ENCODE measurements at regions not wholly inside any gene's neighbourhood (a gene's known extent, or its start where the extent isn't known, plus 50 kb on each side); places are given as distances from the start of the nearest gene placed in this dataset.

DNA sequence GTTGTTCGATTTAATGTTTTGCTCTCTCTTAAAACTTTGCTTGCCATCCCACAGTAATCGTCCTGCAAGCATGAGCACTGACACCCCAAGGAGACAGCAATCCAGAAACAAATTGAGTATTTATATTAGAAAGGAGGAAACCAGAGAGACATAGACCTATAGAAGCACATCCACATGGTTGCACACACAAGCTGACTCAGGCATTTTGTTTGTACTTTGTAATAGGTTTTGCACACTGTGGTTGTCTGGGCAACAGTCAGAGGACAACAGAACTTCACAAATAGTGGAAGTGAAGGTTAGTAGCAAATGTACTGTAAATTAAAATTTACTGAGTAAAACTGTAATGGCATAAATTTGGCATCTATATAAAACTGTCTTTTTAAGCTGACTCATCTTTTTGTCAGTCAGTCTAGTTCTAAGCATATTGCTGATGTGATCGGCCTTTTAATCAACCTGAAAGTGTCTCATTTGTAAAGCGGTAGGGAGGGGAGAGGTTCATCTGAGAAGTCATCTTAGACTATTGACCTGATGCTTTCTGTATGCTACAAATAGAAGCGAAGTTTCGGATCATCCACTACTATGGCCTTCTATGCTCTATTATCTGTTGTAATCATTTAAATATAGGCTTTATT lies 1624.7 kb downstream of the ARAP2 start:
- TF ChIP-seq, protein P1, sequence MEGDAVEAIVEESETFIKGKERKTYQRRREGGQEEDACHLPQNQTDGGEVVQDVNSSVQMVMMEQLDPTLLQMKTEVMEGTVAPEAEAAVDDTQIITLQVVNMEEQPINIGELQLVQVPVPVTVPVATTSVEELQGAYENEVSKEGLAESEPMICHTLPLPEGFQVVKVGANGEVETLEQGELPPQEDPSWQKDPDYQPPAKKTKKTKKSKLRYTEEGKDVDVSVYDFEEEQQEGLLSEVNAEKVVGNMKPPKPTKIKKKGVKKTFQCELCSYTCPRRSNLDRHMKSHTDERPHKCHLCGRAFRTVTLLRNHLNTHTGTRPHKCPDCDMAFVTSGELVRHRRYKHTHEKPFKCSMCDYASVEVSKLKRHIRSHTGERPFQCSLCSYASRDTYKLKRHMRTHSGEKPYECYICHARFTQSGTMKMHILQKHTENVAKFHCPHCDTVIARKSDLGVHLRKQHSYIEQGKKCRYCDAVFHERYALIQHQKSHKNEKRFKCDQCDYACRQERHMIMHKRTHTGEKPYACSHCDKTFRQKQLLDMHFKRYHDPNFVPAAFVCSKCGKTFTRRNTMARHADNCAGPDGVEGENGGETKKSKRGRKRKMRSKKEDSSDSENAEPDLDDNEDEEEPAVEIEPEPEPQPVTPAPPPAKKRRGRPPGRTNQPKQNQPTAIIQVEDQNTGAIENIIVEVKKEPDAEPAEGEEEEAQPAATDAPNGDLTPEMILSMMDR (IDR thresholded peaks at IDR 0.05; ENCODE audit: insufficient read depth, low read length, poor library complexity, severe bottlenecking), result no peak
- H3K27me3 ChIP-seq (replicated peaks; ENCODE audit: control insufficient read depth, insufficient read depth, low read length), result no peaks in the 10 kb centered on the region
- no peak for DNase-seq (ENCODE audit: extremely low read depth, insufficient read length)
- H3K4me3 ChIP-seq (replicated peaks; ENCODE audit: low read depth, low read length), result no peak overlapping the region
- no peaks in the 10 kb centered on the region for H3K36me3 ChIP-seq (ENCODE audit: control insufficient read depth, insufficient read depth, low read length)

DNA sequence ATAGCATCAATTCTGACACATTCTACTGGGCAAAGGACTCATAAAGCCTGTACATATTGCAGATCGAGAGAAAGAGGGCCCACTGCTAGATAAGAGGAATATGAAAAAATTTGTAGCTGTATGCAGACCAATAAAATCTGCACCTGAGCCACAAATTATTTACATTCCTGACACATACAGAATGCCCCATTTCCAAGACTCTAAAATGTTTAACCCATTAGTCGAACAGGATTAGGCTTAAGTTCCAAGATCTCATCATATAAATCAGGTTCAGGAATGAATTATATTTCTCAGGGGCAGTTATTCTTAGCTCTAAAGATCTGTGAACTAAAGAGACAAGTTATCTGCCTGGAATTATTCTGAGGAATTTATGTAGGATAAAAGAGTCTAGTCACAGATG lies 1615.8 kb downstream of the ARAP2 start:
- TF ChIP-seq, protein P1 (IDR thresholded peaks at IDR 0.05; ENCODE audit: insufficient read depth, low read length, poor library complexity, severe bottlenecking), result no peak
- H3K4me3 ChIP-seq (replicated peaks; ENCODE audit: low read depth, low read length), result no peak overlapping the region
- H3K36me3 ChIP-seq (ENCODE audit: control insufficient read depth, insufficient read depth, low read length), result no peaks in the 10 kb centered on the region
- H3K27me3 ChIP-seq (replicated peaks; ENCODE audit: control insufficient read depth, insufficient read depth, low read length), result no peaks in the 10 kb centered on the region
- DNase-seq (ENCODE audit: extremely low read depth, insufficient read length), result no peak

DNA sequence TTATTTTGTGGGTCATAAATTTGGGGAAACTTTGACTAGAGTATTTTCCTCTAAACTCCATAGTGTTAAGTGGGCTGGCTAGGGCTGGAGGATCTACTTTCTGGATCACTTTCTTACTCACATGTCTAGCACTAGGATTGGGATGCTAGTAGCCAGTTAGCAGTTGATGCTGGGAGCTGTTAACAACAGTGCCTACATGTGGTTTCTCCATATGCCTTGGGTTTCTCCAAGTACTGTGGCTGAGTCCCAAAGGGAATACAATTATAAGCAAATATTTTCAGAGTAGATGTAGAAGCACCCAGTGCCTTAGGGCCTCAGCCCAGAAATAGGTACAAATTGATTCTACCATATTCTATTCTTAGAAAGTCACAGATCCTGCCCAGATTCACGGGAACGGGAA lies 1614.9 kb downstream of the ARAP2 start:
- Histone ChIP-seq H3K4me3 (replicated peaks; ENCODE audit: low read depth, low read length) (no peak overlapping the region), H3K27me3 (replicated peaks; ENCODE audit: control insufficient read depth, insufficient read depth, low read length) (no peaks in the 10 kb centered on the region), H3K36me3 (ENCODE audit: control insufficient read depth, insufficient read depth, low read length) (no peaks in the 10 kb centered on the region)
- DNase-seq (ENCODE audit: extremely low read depth, insufficient read length), result no peak
- TF ChIP-seq, protein P1 (IDR thresholded peaks at IDR 0.05; ENCODE audit: insufficient read depth, low read length, poor library complexity, severe bottlenecking), result no peak

DNA sequence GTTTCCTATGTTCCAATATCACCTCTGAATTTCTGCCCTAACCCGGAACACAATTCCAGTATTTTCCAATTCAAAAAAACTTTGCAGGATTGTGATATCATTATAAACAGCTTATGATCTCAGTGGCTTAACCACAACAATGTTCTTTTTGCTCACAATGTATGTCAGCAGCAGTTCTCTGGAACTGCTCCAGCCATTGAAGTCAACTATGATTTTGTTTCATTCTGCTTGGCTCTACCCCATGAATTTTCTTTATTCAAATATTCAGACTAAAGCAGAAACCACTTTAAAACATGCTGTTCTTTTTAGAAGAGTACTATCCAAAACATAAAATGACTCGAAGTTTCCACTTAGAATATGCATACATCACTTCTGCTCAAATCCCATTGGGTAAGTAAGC lies 1611.1 kb downstream of the ARAP2 start:
- Histone ChIP-seq H3K4me3 (replicated peaks; ENCODE audit: low read depth, low read length) (no peak overlapping the region), H3K27me3 (replicated peaks; ENCODE audit: control insufficient read depth, insufficient read depth, low read length) (no peaks in the 10 kb centered on the region), H3K36me3 (ENCODE audit: control insufficient read depth, insufficient read depth, low read length) (no peaks in the 10 kb centered on the region)
- TF ChIP-seq, protein P1 (IDR thresholded peaks at IDR 0.05; ENCODE audit: insufficient read depth, low read length, poor library complexity, severe bottlenecking), result no peak
- no peak for DNase-seq (ENCODE audit: extremely low read depth, insufficient read length)

DNA sequence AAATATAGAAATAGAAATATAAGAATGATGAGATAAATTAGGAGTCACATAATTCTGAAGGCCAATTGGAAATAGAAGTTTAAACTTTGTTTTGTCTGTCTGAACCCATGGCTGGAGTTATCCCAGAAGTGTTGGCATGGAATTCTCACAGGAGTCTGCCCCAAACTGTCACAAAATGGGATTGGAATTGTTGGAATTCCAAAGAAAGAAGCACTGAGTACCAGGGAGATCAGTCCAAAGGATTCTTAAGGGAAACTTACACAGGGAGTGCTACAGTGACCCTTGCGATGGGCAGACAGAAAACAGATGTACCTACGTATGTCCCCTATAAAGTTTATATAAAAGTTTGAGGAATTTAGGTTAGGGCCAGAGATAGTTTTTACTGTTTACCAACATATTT lies 1607.7 kb downstream of the ARAP2 start:
- Histone ChIP-seq H3K4me3 (replicated peaks; ENCODE audit: low read depth, low read length) (no peak overlapping the region), H3K27me3 (replicated peaks; ENCODE audit: control insufficient read depth, insufficient read depth, low read length) (no peaks in the 10 kb centered on the region), H3K36me3 (ENCODE audit: control insufficient read depth, insufficient read depth, low read length) (no peaks in the 10 kb centered on the region)
- TF ChIP-seq, protein P1 (IDR thresholded peaks at IDR 0.05; ENCODE audit: insufficient read depth, low read length, poor library complexity, severe bottlenecking), result no peak
- no peak for DNase-seq (ENCODE audit: extremely low read depth, insufficient read length)

DNA sequence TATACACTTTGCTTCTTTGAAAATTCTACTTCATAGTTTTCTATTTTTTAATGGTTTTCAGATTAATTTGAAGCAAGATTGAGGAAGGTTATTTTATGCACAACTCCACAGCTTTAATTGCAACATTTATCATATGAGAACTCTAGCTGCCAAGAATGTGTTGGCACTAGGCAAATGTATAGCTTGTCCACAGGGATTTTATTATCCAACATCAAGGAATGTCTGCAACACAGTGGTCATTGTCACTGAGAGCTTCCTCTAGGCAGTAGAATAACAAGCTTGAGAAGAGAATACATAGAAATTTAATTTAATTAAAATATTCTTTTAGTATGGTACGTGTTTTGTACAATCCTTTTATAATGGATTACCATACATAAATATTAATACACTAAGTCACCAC lies 1600.8 kb downstream of the ARAP2 start:
- Histone ChIP-seq H3K27me3 (replicated peaks; ENCODE audit: control insufficient read depth, insufficient read depth, low read length) (no peaks in the 10 kb centered on the region), H3K36me3 (ENCODE audit: control insufficient read depth, insufficient read depth, low read length) (no peaks in the 10 kb centered on the region), H3K4me3 (replicated peaks; ENCODE audit: low read depth, low read length) (no peak overlapping the region)
- no peak for DNase-seq (ENCODE audit: extremely low read depth, insufficient read length)
- TF ChIP-seq, protein P1 (IDR thresholded peaks at IDR 0.05; ENCODE audit: insufficient read depth, low read length, poor library complexity, severe bottlenecking), result no peak
